ENCODE measurements at regions not wholly inside any gene's neighbourhood (a gene's known extent, or its start where the extent isn't known, plus 50 kb on each side); places are given as distances from the start of the nearest gene placed in this dataset.
"Not testable (repeated sequence)": the region's sequence is repeated elsewhere in the genome, so short reads cannot be mapped to it uniquely, and the experiment has no call there.

DNA sequence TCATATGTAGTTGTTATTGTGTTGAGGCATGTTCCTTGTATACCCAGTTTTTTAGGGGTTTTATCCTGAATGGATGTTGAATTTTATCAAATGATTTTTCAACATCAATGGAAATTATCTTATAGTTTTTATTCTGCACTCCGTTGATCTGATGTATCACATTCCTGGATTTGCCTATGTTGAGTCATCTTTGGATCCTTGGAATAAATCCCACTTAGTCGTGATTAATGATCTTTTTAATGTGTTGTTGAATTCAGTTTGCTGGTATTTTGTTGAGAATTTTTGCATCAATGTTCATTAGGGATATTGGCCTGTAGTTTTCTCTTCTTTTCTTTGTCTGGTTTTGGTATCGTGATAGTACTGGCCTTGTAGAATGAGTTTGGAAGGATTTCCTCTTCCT is 648.6 kb upstream of the GRM3 start:
- DNase-seq, result no peak

DNA sequence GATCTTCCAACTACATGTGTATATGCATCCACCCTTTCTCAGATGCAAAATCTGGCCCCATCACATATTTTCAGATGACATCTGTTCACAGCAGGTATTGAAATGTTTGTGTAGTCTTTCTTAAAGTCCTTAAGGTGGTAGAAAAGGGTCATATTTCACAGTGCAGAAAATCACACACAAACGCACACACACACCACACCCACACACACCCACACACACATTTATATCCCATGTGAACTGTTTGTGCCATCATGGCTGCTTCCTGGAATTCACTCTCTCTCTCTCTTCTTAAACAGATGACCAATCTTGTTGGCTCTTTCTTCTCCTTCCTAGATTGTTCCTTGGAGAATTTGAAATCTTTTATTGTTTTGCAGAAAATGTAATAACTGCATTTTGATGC is 663.0 kb upstream of the GRM3 start:
- no peak for DNase-seq

DNA sequence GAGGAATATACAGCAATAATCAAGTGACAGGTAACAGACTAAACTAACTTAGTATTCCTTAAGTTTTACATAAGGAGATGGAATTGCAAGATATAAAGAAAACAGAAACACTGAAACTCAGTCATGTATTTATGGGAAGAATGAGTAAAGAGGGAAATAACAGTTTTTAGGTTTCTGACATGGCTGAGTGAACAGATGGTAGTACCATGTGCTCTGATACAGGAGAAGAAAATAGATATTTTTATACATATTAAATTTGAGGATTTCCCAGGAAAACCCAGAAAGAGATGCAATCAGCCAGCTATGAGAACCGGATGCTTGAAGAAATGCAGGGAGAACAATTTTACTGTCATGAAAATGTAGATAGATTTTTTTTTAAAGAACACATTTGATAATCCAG is 669.5 kb upstream of the GRM3 start:
- no peak for DNase-seq

DNA sequence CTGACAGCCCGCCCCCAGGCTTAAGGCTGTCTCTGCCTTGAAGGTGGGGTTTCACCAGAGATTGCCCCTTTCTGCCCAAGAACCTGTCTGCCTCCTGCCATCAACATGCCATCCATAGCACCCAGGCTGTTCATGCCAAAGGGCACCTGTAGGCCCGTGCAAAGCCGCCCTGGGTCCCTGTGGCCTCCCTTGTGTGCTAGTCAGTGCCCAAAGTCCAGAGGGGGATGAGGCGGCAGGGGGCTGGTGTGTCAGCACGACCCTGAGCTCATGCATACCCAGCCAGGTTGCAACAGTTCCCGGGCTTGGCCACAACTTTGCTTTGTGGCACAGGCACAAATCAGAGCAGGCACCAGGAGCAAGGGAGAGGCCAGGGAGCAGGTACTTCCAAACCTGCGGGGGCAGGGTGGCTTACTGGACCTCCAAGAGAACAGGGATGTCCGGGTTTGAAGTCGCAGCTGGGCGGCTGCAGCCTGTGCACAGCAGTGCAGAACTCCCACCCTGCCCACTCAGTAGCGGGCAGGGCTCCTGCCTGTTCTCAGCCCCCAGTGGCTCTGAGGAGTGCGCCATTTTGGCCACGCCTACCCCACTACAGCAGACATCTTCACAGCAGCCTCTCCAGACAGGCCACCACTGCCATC is 671.1 kb upstream of the GRM3 start:
- DNase-seq, result no peak

GRCh38 chr7:85954961-85955360 is 688.7 kb upstream of the GRM3 start:
- DNase-seq, result no peak

DNA sequence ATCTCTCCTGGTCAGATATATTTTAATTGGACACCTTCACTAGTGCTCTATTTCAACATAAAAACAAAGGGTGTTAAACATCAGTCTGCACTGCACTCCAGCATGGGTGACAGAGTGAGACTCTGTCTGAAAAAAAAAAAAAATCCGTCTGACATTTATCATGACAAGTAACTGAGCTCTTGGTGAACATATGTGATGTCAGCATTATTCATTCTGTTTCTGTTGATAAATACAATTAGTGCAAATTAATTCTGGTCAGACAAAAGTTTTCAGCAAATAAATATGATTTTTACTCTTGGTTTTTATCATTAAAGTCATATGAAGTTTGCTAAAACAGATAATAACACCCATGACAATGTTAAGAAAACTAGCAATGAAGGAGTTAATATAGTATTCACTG is 692.8 kb upstream of the GRM3 start:
- no peak for DNase-seq

- no peak for DNase-seq
Measured at GRCh38 chr7:85950418-85950817, 693.3 kb upstream of the GRM3 start.

DNA sequence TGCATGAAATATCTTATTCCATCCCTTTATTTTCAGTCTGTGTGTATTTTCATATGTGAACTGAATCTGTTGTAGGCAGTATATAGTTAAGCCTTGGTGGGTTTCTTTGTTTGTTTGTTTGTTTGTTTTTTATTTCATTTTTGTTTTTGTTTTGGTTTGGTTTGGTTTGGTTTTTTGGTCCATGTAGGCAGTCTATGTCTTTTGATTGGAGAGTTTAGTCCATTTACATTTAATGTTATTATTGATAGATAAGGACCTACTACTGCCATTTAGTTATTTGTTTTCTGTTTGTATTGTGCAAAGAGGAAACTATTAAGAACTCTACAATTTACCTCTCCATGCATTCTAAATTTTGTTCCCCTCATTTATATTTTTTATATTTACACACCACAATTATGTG is 695.9 kb upstream of the GRM3 start:
- no peak for DNase-seq

DNA sequence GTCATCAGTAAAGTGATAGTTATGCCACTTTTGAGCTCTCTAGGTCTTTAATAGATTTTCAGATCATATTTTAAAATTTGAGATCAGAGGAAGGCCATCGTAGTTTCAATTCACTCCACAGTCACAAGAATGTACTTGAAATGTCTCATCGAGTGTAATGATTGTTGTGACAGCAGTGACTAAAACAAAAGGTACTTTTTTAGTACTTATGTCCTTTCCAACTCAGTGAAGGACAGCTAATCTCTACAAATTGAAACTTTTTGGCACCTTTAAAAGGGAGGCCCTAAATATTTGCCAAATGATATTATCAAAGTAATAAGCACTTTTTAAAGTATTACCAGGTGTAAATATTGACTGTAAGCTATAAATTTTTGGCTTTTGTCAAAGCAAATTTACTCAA is 702.9 kb upstream of the GRM3 start:
- DNase-seq, result no peak

GRCh38 chr7:85931919-85932318 is 711.8 kb upstream of the GRM3 start:
- no peak for DNase-seq

DNA sequence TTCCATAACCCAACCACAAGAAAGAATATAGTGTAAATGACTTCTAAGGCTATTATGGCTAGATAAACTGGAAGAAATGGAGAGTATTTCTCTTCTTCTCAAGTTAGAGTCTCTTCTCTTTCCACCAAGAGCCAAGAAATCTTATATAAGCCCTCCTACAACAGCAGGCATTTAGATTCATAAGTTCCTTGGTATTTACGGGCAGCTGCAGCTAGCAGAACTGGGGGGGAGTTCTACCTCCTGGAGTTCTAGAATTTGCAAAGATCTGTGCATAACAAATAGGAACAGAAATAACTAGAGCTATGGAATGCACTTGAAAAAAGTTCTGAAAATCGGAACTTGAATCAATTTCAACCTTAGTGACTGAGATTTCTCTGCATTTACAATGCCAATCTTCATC is 715.2 kb upstream of the GRM3 start:
- DNase-seq, result no peak

- no peak for DNase-seq
Measured at GRCh38 chr7:85927226-85927625, 716.5 kb upstream of the GRM3 start.

DNA sequence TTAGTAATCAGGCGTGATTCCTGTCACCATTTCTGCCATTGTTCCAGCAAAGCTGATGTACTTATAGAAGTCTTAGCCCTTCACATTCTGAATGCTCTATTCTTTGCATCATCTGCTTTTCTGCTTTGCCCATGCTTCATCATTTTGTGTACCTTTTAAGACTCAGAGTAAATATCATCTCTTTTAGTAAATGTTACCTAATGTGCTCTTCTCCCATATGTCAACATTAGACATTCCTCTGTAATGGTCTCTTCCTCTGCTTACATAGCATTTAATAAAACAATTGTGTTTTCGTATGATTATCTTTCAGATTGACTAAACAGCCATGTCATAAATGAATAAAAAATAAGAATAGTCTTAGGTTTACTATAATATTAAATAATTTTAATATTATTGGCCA is 719.6 kb upstream of the GRM3 start:
- no peak for DNase-seq

GRCh38 chr7:85916016-85916415 is 727.7 kb upstream of the GRM3 start:
- DNase-seq, result no peak

DNA sequence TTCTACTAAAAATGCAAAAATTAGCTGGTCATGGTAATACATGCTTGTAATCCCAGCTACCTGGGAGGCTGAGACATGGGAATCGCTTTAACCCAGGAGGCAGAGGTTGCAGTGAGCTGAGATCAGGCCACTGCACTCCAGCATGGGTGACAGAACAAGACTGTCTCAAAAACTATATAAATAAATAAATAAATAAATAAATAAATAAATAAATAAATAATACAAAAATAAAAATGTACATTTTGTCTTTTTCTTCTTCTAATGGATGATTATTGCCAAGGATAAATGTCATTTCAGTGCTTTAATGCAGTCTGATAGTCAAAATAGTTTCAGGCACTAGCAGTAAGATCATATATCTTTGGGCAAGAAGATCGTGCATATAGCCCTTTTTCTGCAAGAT is 727.6 kb upstream of the SEMA3D start:
- DNase-seq, result no peak

DNA sequence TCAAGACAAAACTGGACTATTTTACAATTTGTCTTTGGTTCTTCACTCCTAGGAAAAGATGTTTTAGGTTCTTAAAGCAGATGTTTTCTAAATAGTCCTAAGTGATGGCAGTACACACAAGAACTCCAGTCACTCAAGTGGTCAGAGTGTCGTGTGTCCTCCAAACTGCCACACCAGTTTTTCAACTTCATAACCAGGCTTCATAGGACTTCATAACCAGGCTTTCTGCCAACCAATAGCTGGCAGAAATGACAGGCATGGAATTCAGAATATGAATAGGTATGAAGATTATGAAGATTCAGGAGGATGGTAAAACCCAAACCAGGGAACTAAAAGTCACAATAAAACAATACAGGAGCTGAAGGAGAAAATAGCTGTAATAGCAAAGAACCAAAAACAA is 721.2 kb upstream of the SEMA3D start:
- no peak for DNase-seq

GRCh38 chr7:85897967-85898366 is 711.1 kb upstream of the SEMA3D start:
- DNase-seq, result no peak

GRCh38 chr7:85896531-85896930 is 709.7 kb upstream of the SEMA3D start:
- DNase-seq, result no peak

- DNase-seq, result no peak
Measured at GRCh38 chr7:85895835-85896234, 709.0 kb upstream of the SEMA3D start.

DNA sequence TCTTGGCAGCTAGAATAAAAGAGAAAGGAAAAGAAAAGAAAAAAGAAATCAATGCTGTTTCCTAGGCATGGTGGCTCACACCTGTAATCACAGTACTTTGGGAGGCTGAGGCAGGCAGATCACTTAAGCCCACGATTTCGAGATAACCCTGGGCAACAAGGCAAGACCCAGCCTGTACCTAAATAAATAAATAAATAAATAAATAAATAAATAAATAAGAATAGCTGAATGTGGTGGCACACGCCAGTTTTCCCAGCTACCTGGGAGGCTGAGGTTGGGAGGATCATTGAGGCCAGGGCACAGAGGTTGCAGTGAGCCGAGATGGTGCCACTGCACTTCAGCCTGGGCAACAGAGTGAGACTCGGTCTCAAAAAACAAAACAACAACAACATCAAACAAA is 705.0 kb upstream of the SEMA3D start:
- not testable (repeated sequence) for DNase-seq

- no peak for DNase-seq
Measured at GRCh38 chr7:85890244-85890811, 703.5 kb upstream of the SEMA3D start.

DNA sequence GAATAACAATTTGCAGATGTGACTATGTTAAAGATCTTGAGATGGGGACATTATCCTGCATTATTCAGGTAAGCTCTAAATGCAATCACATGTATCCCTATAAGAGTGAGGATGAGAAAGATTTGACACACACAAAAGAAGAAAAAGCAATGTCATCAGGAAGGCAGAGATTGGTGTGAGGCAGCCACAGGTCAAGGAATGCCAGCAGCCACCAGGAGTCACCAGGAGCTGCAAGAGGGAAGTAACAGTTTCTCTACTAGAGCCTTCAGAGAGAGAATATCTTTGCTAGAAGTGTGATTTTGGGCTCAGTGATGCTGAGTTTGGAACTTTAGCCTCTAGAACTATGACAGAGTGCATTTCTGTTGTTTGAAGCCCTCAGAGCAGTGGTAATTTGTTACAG is 700.3 kb upstream of the SEMA3D start:
- DNase-seq, result no peak

DNA sequence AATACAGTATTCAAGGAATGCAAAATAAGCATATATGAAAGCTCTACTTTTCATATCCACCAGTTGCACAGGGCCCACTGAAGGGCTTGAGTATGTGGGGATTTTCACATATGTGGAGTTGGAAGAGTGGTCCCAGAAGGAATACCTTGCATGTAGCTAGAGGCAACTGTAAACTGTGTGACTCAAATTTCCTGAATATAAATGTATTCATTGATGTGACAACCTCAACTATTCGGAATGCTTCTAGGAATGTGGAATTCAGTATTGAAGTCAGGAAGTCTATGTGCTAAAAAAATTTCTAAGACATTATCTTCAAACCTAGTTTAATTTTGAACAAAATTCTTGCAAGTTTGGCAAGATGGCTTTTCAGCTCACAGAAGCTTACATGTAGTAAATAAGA is 695.5 kb upstream of the SEMA3D start:
- DNase-seq, result no peak

- DNase-seq, result no peak
Measured at GRCh38 chr7:85875398-85875797, 688.5 kb upstream of the SEMA3D start.

- DNase-seq, result no peak
Measured at GRCh38 chr7:85866540-85866939, 679.7 kb upstream of the SEMA3D start.

All from activated gamma-delta T cell treated with Interleukin-2 at 50 U/mL for 16 hours (primary cell).